Stimulated activated CD8-positive, alpha-beta memory T cell treated with anti-CD3 and anti-CD28 coated beads, Interleukin-4, amount 100 ng/mL, for 1 hour (primary cell): ENCODE measurements at regions not wholly inside any gene's neighbourhood (a gene's known extent, or its start where the extent isn't known, plus 50 kb on each side); places are given as distances from the start of the nearest gene placed in this dataset.

Experiments
- DNase-seq, 2 donors: peaks; one replicate each; pipeline ENCODE4 v3.0.0-alpha.2; 2020; ENCODE audit warnings: low read depth in 2 of 2, low spot score in 1 of 2

GRCh38 chr2:64363848-64364247, 90.1 kb upstream of the LGALSL start:
- no peak for DNase-seq

- DNase-seq: no peak
Measured at GRCh38 chr2:64367444-64368232, 86.3 kb upstream of the LGALSL start.

GRCh38 chr2:64369706-64370105, 84.3 kb upstream of the LGALSL start:
- no peak for DNase-seq

- DNase-seq: no peak
Measured at GRCh38 chr2:64371727-64372126, 82.2 kb upstream of the LGALSL start.

GRCh38 chr2:64374686-64375085, 79.3 kb upstream of the LGALSL start:
- DNase-seq: no peak

- no peak for DNase-seq
Measured at GRCh38 chr2:64376926-64377325, 77.0 kb upstream of the LGALSL start.

GRCh38 chr2:64379186-64379585, 74.8 kb upstream of the LGALSL start:
- DNase-seq: no peak

- DNase-seq: no peak
Measured at GRCh38 chr2:64380853-64381527, 73.0 kb upstream of the LGALSL start.

GRCh38 chr2:64383016-64383591, 70.9 kb upstream of the LGALSL start:
- no peak for DNase-seq

GRCh38 chr2:64383881-64384280, 70.1 kb upstream of the LGALSL start:
- DNase-seq: no peak

GRCh38 chr2:64386676-64387075, 67.3 kb upstream of the LGALSL start:
- no peak for DNase-seq

- DNase-seq: no peak
Measured at GRCh38 chr2:64390586-64390985, 63.4 kb upstream of the LGALSL start.

GRCh38 chr2:64391424-64391823, 62.5 kb upstream of the LGALSL start:
- no peak for DNase-seq

GRCh38 chr2:64391940-64392339, 62.0 kb upstream of the LGALSL start:
- no peak for DNase-seq

GRCh38 chr2:64392529-64392928, 61.4 kb upstream of the LGALSL start:
- no peak for DNase-seq

- no peak for DNase-seq
Measured at GRCh38 chr2:64393383-64394010, 60.5 kb upstream of the LGALSL start.

- DNase-seq: no peak
Measured at GRCh38 chr2:64394153-64394552, 59.8 kb upstream of the LGALSL start.

- no peak for DNase-seq
Measured at GRCh38 chr2:64396001-64396400, 58.0 kb upstream of the LGALSL start.

- no peak for DNase-seq
Measured at GRCh38 chr2:64396551-64396950, 57.4 kb upstream of the LGALSL start.

GRCh38 chr2:64398516-64399129, 55.3 kb upstream of the LGALSL start:
- DNase-seq: no peak

- no peak for DNase-seq
Measured at GRCh38 chr2:64399521-64399920, 54.4 kb upstream of the LGALSL start.
